HCT116 (cell line): ENCODE measurements at regions not wholly inside any gene's neighbourhood (a gene's known extent, or its start where the extent isn't known, plus 50 kb on each side); places are given as distances from the start of the nearest gene placed in this dataset.

ENCODE experiments used
- ATAC-seq: fragments of 200-7000 bp; cut with Tn5 transposase; 2 replicates; pipeline ENCODE4 v1.9.1; 2020; ENCODE audit warnings: mild to moderate bottlenecking, moderate library complexity
- BruUV-seq: library from RNA; stranded (reverse); fragments of 400-500 nt; replicated peaks from 2 replicates; lab custom pipeline; 2021; lab: Mats Ljungman, UMichigan
- CTCF ChIA-PET: fragments of 300-600 bp; sonication (Branson Sonifier 250); formaldehyde crosslinking; loops from one replicate; lab custom pipeline; 2021; ENCODE audit warnings: antibody characterized with exemption; lab: Charles Lee
- POLR2A ChIA-PET: fragments of 300-600, 350-600 bp; sonication (Branson Sonifier 250); formaldehyde crosslinking; loops from one replicate; lab custom pipeline; 2021; ENCODE audit warnings: antibody characterized with exemption; lab: Charles Lee
- RAD21 ChIA-PET, 2 experiments: fragments of 300-600 bp; sonication (Branson Sonifier 250); formaldehyde crosslinking; loops; one replicate each; lab custom pipeline; 2023; ENCODE audit warnings: low total read pairs in 2 of 2; ENCODE audit not compliant: uncharacterized antibody in 2 of 2, unreplicated experiment in 2 of 2, low non-redundant PET in 1 of 2; lab: Charles Lee
- DNase-seq: peaks from one replicate; pipeline ENCODE4 v3.0.0-alpha.2; 2010; ENCODE audit warnings: low read depth, low spot score
- H2AFZ ChIP-seq: fragments of 200-600 bp; shearing (Covaris generic), sonication (generic); 2 replicates; pipeline ENCODE4 v1.6.1; 2017; ENCODE audit warnings: low read depth, mixed run types, mixed read lengths, antibody characterized with exemption, low read length; ENCODE audit not compliant: poor library complexity, severe bottlenecking
- H3K27ac ChIP-seq: 2 replicates; pipeline ENCODE4 v1.5.1; 2012; ENCODE audit warnings: low read depth, low read length
- H3K27me3 ChIP-seq: fragments of 200-600 bp; sonication (generic); 2 replicates; pipeline ENCODE4 v1.6.1; 2016; ENCODE audit warnings: mixed run types, low read length, mixed read lengths; ENCODE audit not compliant: insufficient read depth
- H3K36me3 ChIP-seq, 2 experiments: fragments of 200-500 bp in 1 of 2; fragments of 200-600 bp in 1 of 2; sonication (Bioruptor generic) in 1 of 2; sonication (generic) in 1 of 2; 2 replicates each; pipeline versions ENCODE4 v1.5.1 to v1.6.1; 2014 to 2016; ENCODE audit warnings: low read length in 2 of 2, inconsistent platforms in 1 of 2, mixed read lengths in 1 of 2, mixed run types in 1 of 2; ENCODE audit not compliant: insufficient read depth in 2 of 2, control insufficient read depth in 1 of 2
- H3K4me1 ChIP-seq, 2 experiments: fragments of 200-600 bp in 1 of 2; sonication (generic) in 1 of 2; 2 replicates each; pipeline versions ENCODE4 v1.5.1 to v1.6.1; 2012 to 2017; ENCODE audit warnings: low read length in 2 of 2, inconsistent platforms in 1 of 2, mild to moderate bottlenecking in 1 of 2, mixed read lengths in 1 of 2, mixed run types in 1 of 2, moderate library complexity in 1 of 2; ENCODE audit not compliant: insufficient read depth in 2 of 2, control insufficient read depth in 1 of 2
- H3K4me2 ChIP-seq: fragments of 200-600 bp; sonication (generic); 2 replicates; pipeline ENCODE4 v1.6.1; 2017; ENCODE audit warnings: mixed run types, low read length, mixed read lengths
- H3K4me3 ChIP-seq, 2 experiments: fragments of 200-600 bp in 1 of 2; sonication (generic) in 1 of 2; replicated peaks in 1 of 2; 2 replicates each; pipeline ENCODE4 v1.5.1; 2011 to 2016; ENCODE audit warnings: low read length in 2 of 2, control low read depth in 1 of 2, low read depth in 1 of 2, mild to moderate bottlenecking in 1 of 2, mixed read lengths in 1 of 2, mixed run types in 1 of 2
- H3K79me2 ChIP-seq: fragments of 200-600 bp; sonication (generic); 2 replicates; pipeline ENCODE4 v1.6.1; 2017; ENCODE audit warnings: mild to moderate bottlenecking, mixed run types, low read length, moderate library complexity, mixed read lengths; ENCODE audit not compliant: insufficient read depth
- H3K9ac ChIP-seq: fragments of 200-600 bp; sonication (generic); 2 replicates; pipeline ENCODE4 v1.6.1; 2016; ENCODE audit warnings: low read length, mixed read lengths
- H3K9me2 ChIP-seq: fragments of 200-600 bp; sonication (generic), shearing (Covaris generic); 2 replicates; pipeline ENCODE4 v1.6.1; 2017; ENCODE audit warnings: mixed run types, mild to moderate bottlenecking, moderate library complexity; ENCODE audit not compliant: insufficient read depth
- H3K9me3 ChIP-seq, 2 experiments: fragments of 200-500 bp in 1 of 2; fragments of 200-600 bp in 1 of 2; sonication (Bioruptor generic) in 1 of 2; sonication (generic) in 1 of 2; 2 replicates each; pipeline ENCODE4 v1.6.1; 2014 to 2017; ENCODE audit warnings: low read length in 2 of 2, mixed read lengths in 2 of 2, inconsistent platforms in 1 of 2, low read depth in 1 of 2, mild to moderate bottlenecking in 1 of 2, mixed run types in 1 of 2, moderate library complexity in 1 of 2; ENCODE audit not compliant: control insufficient read depth in 1 of 2, insufficient read depth in 1 of 2
- H4K20me1 ChIP-seq: fragments of 200-600 bp; sonication (generic), shearing (Covaris generic); 2 replicates; pipeline ENCODE4 v1.6.1; 2017; ENCODE audit warnings: mixed run types, mild to moderate bottlenecking, moderate library complexity; ENCODE audit not compliant: insufficient read depth
- CEBPB ChIP-seq: IDR thresholded peaks from 2 replicates; pipeline ENCODE4 v1.6.1; 2012; ENCODE audit warnings: low read depth
- EZH2phosphoT487 ChIP-seq: fragments of 200-600 bp; IDR thresholded peaks from 2 replicates; pipeline ENCODE4 v1.6.1; 2018; ENCODE audit warnings: antibody characterized with exemption, borderline replicate concordance
- POLR2A ChIP-seq: IDR thresholded peaks from 2 replicates; pipeline ENCODE4 v1.7.0; 2011; ENCODE audit warnings: borderline replicate concordance; ENCODE audit not compliant: insufficient read depth, insufficient read length; ENCODE audit errors: extremely low read depth
- SIN3A ChIP-seq: IDR thresholded peaks from 2 replicates; pipeline ENCODE4 v1.6.1; 2012; ENCODE audit warnings: low read depth
- SRF ChIP-seq: IDR thresholded peaks from 2 replicates; pipeline ENCODE4 v1.6.1; 2012; ENCODE audit warnings: low read depth
- intact Hi-C: fragments of 100-400 bp; cut with micrococcal nuclease; formaldehyde crosslinking; loops from 2 replicates; pipeline ENCODE4 v1.10.0; 2022

- BruUV-seq: no TSS peak
- intact Hi-C loops: no loop called here
- Histone ChIP-seq H3K9ac (no peak overlapping the region), H2AFZ (no peak overlapping the region), H3K79me2 (no peaks in the 10 kb centered on the region), H3K36me3 (no peaks in the 10 kb centered on the region), H3K27ac (no peak overlapping the region), H3K27me3 (no peaks in the 10 kb centered on the region), H4K20me1 (no peaks in the 10 kb centered on the region), H3K4me2 (no peak overlapping the region), H3K9me2 (no peaks in the 10 kb centered on the region), H3K4me3 (no peak overlapping the region), H3K9me3 (no peaks in the 10 kb centered on the region), H3K4me1 (no peaks in the 10 kb centered on the region)
- RAD21 ChIA-PET: no interaction called here
- ATAC-seq (no peak), DNase-seq (no peak)
- CTCF ChIA-PET: no interaction called here
- TF ChIP-seq POLR2A (no peak), SIN3A (no peak), EZH2phosphoT487 (no peak), CEBPB (no peak), SRF (no peak)
- POLR2A ChIA-PET: no interaction called here
These were observed 50.2 kb upstream of the PCLO start for GRCh38 chr7:83212883-83213282.
